GM06990 (cell line): ENCODE measurements at regions not wholly inside any gene's neighbourhood (a gene's known extent, or its start where the extent isn't known, plus 50 kb on each side); places are given as distances from the start of the nearest gene placed in this dataset.

Source experiments
- DNase-seq: peaks from one replicate; pipeline ENCODE4 v3.0.0-alpha.2; 2011; ENCODE audit not compliant: insufficient read length; ENCODE audit errors: extremely low read depth
- H3K27me3 ChIP-seq: replicated peaks from 2 replicates; pipeline ENCODE4 v1.6.0; 2011; ENCODE audit warnings: low read length; ENCODE audit not compliant: control insufficient read depth, insufficient read depth
- H3K36me3 ChIP-seq: 2 replicates; pipeline ENCODE4 v1.5.1; 2011; ENCODE audit warnings: low read length; ENCODE audit not compliant: control insufficient read depth, insufficient read depth
- H3K4me3 ChIP-seq: replicated peaks from 2 replicates; pipeline ENCODE4 v1.5.1; 2011; ENCODE audit warnings: low read depth, mild to moderate bottlenecking, control low read depth, low read length
- TF ChIP-seq, protein P1 (sequence below): IDR thresholded peaks from 2 replicates; pipeline ENCODE4 v1.5.1; 2011; ENCODE audit warnings: low read length, control low read depth, mild to moderate bottlenecking, inconsistent platforms; ENCODE audit not compliant: insufficient read depth, poor library complexity, severe bottlenecking

DNA sequence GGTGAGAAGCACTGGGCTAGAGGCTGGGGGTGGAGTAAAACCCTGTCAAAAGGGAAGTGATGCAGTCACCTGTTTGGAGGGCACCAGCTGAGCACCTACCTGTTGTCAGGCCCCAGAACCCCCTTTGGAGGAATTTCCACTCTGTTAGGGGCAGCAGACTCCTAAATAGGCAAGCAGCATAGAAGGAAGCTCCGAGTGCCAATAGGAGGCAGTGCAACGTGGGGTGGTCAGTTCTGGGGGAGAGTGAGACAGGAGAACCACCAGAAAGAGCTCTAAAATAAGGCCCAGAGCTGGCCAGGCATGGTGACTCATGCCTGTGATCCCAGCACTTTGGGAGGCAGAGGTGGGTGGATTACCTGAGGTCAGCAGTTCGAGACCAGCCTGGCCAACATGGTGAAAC lies 203.7 kb upstream of the ZC3H12A start:
- Histone ChIP-seq H3K27me3 (peaks cover 1% of the 10 kb centered on the region), H3K4me3 (no peak overlapping the region)
- no peak for DNase-seq

DNA sequence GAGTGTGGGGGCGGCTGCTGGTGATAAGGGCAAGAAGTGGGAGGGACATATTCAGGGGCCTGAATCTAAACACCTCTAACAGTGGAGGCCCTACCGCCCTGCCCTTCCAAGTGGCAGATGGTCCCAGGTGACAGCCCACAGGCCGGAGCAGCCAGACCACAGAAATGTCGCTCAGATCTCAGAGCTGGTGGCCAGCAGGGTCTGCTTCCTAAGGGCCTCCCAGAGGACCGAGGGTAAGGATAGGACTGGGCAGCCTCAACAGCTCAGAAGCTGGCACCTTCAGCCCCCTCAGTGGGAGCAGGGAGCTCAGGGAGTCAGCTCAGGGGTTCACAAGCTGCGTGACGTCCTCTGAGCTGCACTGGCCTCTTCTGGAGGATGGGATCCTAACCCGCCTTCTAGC lies 201.8 kb upstream of the ZC3H12A start:
- peaks cover 1% of the 10 kb centered on the region; the same call in 1 of the 2 replicates for H3K27me3 ChIP-seq
- no peaks in the 10 kb centered on the region for H3K36me3 ChIP-seq
- no peak overlapping the region for H3K4me3 ChIP-seq
- TF ChIP-seq, protein P1, sequence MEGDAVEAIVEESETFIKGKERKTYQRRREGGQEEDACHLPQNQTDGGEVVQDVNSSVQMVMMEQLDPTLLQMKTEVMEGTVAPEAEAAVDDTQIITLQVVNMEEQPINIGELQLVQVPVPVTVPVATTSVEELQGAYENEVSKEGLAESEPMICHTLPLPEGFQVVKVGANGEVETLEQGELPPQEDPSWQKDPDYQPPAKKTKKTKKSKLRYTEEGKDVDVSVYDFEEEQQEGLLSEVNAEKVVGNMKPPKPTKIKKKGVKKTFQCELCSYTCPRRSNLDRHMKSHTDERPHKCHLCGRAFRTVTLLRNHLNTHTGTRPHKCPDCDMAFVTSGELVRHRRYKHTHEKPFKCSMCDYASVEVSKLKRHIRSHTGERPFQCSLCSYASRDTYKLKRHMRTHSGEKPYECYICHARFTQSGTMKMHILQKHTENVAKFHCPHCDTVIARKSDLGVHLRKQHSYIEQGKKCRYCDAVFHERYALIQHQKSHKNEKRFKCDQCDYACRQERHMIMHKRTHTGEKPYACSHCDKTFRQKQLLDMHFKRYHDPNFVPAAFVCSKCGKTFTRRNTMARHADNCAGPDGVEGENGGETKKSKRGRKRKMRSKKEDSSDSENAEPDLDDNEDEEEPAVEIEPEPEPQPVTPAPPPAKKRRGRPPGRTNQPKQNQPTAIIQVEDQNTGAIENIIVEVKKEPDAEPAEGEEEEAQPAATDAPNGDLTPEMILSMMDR, result no peak
- no peak for DNase-seq

More for the DNA sequence above, 203.7 kb upstream of the ZC3H12A start:
- H3K36me3 ChIP-seq, result no peaks in the 10 kb centered on the region
- TF ChIP-seq, protein P1, result no peak

DNA sequence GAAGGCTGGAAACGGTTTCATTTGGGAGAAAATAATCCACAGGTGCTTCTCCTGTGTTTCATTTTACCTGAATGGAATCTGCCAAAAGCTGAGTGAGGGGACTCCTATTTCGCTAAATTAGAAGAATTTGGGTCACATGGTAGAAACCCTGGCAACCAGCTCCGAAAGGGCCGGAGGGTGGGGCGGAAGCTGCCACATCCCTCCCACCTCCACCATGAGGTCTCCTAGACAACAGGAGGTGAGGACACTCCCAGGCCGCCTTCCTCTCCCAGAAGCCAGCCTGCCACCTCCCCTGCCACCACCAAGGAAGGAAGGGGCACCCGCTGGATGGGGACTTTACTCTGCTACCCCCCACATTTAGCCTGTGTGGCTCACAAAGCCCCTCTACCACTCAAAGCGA lies 199.9 kb upstream of the ZC3H12A start:
- peaks cover 1% of the 10 kb centered on the region; the same call in 1 of the 2 replicates for H3K27me3 ChIP-seq
- no peaks in the 10 kb centered on the region for H3K36me3 ChIP-seq
- no peak overlapping the region for H3K4me3 ChIP-seq
- TF ChIP-seq, protein P1, result no peak
- no peak for DNase-seq

DNA sequence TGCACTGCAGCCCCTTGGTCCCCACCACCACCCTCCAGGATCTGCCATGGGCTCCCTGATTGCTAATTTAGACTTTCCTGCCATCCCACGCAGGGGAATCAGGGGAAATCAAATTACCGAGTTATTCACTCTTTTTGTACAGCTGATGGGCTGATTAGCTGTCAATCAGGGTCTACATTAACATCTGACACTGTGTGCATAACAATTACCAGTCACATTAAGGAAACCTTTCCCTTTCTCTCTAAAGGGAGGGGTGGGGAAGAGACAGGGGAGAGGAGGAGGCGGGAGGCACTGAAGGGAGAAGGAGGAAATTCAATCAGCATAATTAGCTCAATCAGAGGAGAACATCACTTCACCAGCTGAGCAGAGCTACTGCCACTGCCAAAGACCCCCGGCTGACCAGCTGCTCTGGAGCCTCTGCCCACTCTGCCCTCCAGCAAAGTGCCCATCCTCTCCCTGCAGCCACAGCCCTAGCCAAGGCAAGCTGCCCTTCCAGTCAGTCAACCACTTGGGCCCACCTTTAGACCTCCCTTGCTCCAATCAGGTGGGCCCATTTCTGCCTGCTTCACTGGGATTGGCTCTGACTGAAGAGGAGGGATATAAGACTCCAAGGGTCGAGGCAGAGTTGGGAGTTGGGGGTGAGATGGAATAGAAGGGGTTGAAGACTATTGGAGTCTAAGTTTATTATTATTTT lies 199.3 kb upstream of the ZC3H12A start:
- H3K36me3 ChIP-seq, result no peaks in the 10 kb centered on the region

DNA sequence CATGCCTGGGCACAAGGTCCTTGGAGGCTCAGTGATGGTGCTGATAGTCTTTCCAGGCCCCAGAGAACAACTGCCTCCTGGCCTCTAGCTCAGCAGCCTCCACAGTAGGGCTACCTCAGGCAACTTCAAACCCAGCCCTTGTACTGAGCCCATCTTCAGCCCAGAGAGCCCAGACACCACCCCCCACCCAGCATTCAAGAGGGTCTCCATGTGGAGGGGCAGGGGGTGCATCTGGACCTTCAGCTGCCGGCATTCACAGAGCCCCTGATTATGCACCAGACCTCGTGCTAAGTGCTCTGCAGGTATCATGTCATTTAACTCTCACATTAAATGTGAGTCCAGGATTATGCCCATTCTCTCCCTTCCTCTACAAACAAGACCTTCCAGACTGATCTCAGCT lies 197.0 kb upstream of the ZC3H12A start:
- H3K27me3 ChIP-seq, result peaks cover 1% of the 10 kb centered on the region; the same call in 1 of the 2 replicates
- TF ChIP-seq, protein P1, result no peak
- H3K4me3 ChIP-seq, result no peak overlapping the region
- DNase-seq, result no peak
- no peaks in the 10 kb centered on the region for H3K36me3 ChIP-seq

More for the DNA sequence above, 199.3 kb upstream of the ZC3H12A start:
- Histone ChIP-seq H3K27me3 (peaks cover 1% of the 10 kb centered on the region; the same call in 1 of the 2 replicates), H3K4me3 (no peak overlapping the region)
- TF ChIP-seq, protein P1, result no peak
- DNase-seq, result no peak

DNA sequence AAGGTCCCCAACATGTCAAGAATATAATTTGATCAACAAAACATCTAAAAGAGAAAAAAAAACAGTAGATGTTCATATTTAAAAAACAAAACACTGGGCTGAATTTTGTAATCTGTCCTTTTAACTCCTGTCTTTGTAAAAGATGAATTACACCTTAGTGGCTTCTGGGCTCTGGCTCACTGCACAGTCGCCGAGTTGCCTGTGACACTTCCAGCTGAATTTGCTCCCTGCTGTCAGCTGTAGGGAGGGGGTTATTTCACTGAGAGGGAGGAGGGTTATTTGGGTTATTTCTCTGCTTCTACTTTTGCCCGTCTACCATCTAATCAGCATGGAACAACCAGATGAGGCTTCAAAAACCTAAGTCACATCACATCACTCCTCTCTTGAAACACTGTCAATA lies 193.0 kb upstream of the ZC3H12A start:
- Histone ChIP-seq H3K27me3 (no peaks in the 10 kb centered on the region; the same call in 1 of the 2 replicates), H3K4me3 (no peak overlapping the region), H3K36me3 (no peaks in the 10 kb centered on the region)
- TF ChIP-seq, protein P1, result no peak
- DNase-seq, result no peak
